ENCODE measurements at regions not wholly inside any gene's neighbourhood (a gene's known extent, or its start where the extent isn't known, plus 50 kb on each side); places are given as distances from the start of the nearest gene placed in this dataset.

- no peak overlapping the region for H3K4me3 ChIP-seq (ENCODE audit: low read length)
These were observed 749.1 kb upstream of the TBX3 start for GRCh38 chr12:115433014-115433634.

GRCh38 chr12:115430636-115431035, 746.7 kb upstream of the TBX3 start:
- no peak for DNase-seq (ENCODE audit: low read depth, low spot score)

More at GRCh38 chr12:115433014-115433634, 749.1 kb upstream of the TBX3 start:
- DNase-seq (ENCODE audit: low read depth, low spot score): no peak

GRCh38 chr12:115426732-115427131, 742.8 kb upstream of the TBX3 start:
- no peak for DNase-seq (ENCODE audit: low read depth, low spot score)
- no peak overlapping the region for H3K4me3 ChIP-seq (ENCODE audit: low read length)

More at GRCh38 chr12:115430636-115431035, 746.7 kb upstream of the TBX3 start:
- H3K4me3 ChIP-seq (ENCODE audit: low read length): no peak overlapping the region

- no peak overlapping the region for H3K4me3 ChIP-seq (ENCODE audit: low read length)
- DNase-seq (ENCODE audit: low read depth, low spot score): no peak
These were observed 740.0 kb upstream of the TBX3 start for GRCh38 chr12:115424003-115424402.

- H3K4me3 ChIP-seq (ENCODE audit: low read length): no peak overlapping the region
- no peak for DNase-seq (ENCODE audit: low read depth, low spot score)
These were observed 739.6 kb upstream of the TBX3 start for GRCh38 chr12:115423546-115423987.

- no peak for DNase-seq (ENCODE audit: low read depth, low spot score)
- H3K4me3 ChIP-seq (ENCODE audit: low read length): no peak overlapping the region
These were observed 739.0 kb upstream of the TBX3 start for GRCh38 chr12:115422845-115423545.

GRCh38 chr12:115421796-115422709, 738.1 kb upstream of the TBX3 start:
- DNase-seq (ENCODE audit: low read depth, low spot score): no peak
- H3K4me3 ChIP-seq (ENCODE audit: low read length): no peak overlapping the region

- no peak overlapping the region for H3K4me3 ChIP-seq (ENCODE audit: low read length)
- DNase-seq (ENCODE audit: low read depth, low spot score): no peak
These were observed 737.4 kb upstream of the TBX3 start for GRCh38 chr12:115421350-115421749.

- H3K4me3 ChIP-seq (ENCODE audit: low read length): no peak overlapping the region
- no peak for DNase-seq (ENCODE audit: low read depth, low spot score)
These were observed 735.2 kb upstream of the TBX3 start for GRCh38 chr12:115419145-115419646.

GRCh38 chr12:115417610-115418009, 733.6 kb upstream of the TBX3 start:
- H3K4me3 ChIP-seq (ENCODE audit: low read length): no peak overlapping the region
- DNase-seq (ENCODE audit: low read depth, low spot score): no peak

GRCh38 chr12:115416869-115417268, 732.9 kb upstream of the TBX3 start:
- DNase-seq (ENCODE audit: low read depth, low spot score): no peak
- H3K4me3 ChIP-seq (ENCODE audit: low read length): no peak overlapping the region

- no peak overlapping the region for H3K4me3 ChIP-seq (ENCODE audit: low read length)
These were observed 729.7 kb upstream of the TBX3 start for GRCh38 chr12:115413626-115414025.

GRCh38 chr12:115412831-115413230, 728.9 kb upstream of the TBX3 start:
- DNase-seq (ENCODE audit: low read depth, low spot score): no peak
- H3K4me3 ChIP-seq (ENCODE audit: low read length): no peak overlapping the region

More at GRCh38 chr12:115413626-115414025, 729.7 kb upstream of the TBX3 start:
- DNase-seq (ENCODE audit: low read depth, low spot score): no peak

- no peak for DNase-seq (ENCODE audit: low read depth, low spot score)
- H3K4me3 ChIP-seq (ENCODE audit: low read length): no peak overlapping the region
These were observed 727.1 kb upstream of the TBX3 start for GRCh38 chr12:115411121-115411520.

- no peak for DNase-seq (ENCODE audit: low read depth, low spot score)
- no peak overlapping the region for H3K4me3 ChIP-seq (ENCODE audit: low read length)
These were observed 724.7 kb upstream of the TBX3 start for GRCh38 chr12:115408642-115409041.

- no peak for DNase-seq (ENCODE audit: low read depth, low spot score)
These were observed 723.7 kb upstream of the TBX3 start for GRCh38 chr12:115407723-115408122.

GRCh38 chr12:115407036-115407435, 723.1 kb upstream of the TBX3 start:
- DNase-seq (ENCODE audit: low read depth, low spot score): no peak
- no peak overlapping the region for H3K4me3 ChIP-seq (ENCODE audit: low read length)

More at GRCh38 chr12:115407723-115408122, 723.7 kb upstream of the TBX3 start:
- no peak overlapping the region for H3K4me3 ChIP-seq (ENCODE audit: low read length)

- DNase-seq (ENCODE audit: low read depth, low spot score): no peak
- no peak overlapping the region for H3K4me3 ChIP-seq (ENCODE audit: low read length)
These were observed 721.5 kb upstream of the TBX3 start for GRCh38 chr12:115405471-115405860.

- DNase-seq (ENCODE audit: low read depth, low spot score): no peak
- no peak overlapping the region for H3K4me3 ChIP-seq (ENCODE audit: low read length)
These were observed 720.9 kb upstream of the TBX3 start for GRCh38 chr12:115404761-115405470.

All from Jurkat, Clone E6-1 (cell line).